ENCODE measurements at regions not wholly inside any gene's neighbourhood (a gene's known extent, or its start where the extent isn't known, plus 50 kb on each side); places are given as distances from the start of the nearest gene placed in this dataset.
"Not testable (repeated sequence)": the region's sequence is repeated elsewhere in the genome, so short reads cannot be mapped to it uniquely, and the experiment has no call there.

GRCh38 chr15:77838595-77838994 lies 205.9 kb upstream of the LINGO1 start:
- DNase-seq: peak; percentile 14

GRCh38 chr15:77838061-77838460 lies 205.3 kb upstream of the LINGO1 start:
- DNase-seq: peak; percentile 23

- DNase-seq: peak; percentile 13
These were observed 204.9 kb upstream of the LINGO1 start for GRCh38 chr15:77837649-77838025.

GRCh38 chr15:77836906-77837648 lies 204.4 kb upstream of the LINGO1 start:
- DNase-seq: peak; percentile 23

- peak; percentile 21 for DNase-seq
These were observed 203.5 kb upstream of the LINGO1 start for GRCh38 chr15:77836121-77836692.

GRCh38 chr15:77834276-77834990 lies 201.7 kb upstream of the LINGO1 start:
- DNase-seq: peak; percentile 11

- peak; percentile 13 for DNase-seq
These were observed 200.2 kb upstream of the LINGO1 start for GRCh38 chr15:77832874-77833273.

- DNase-seq: peak; percentile 11
These were observed 199.3 kb upstream of the LINGO1 start for GRCh38 chr15:77831986-77832385.

GRCh38 chr15:77830051-77830468 lies 197.3 kb upstream of the LINGO1 start:
- peak; percentile 12 for DNase-seq

GRCh38 chr15:77829331-77829730 lies 196.6 kb upstream of the LINGO1 start:
- DNase-seq: not testable (repeated sequence)

- no peak for DNase-seq
These were observed 195.1 kb upstream of the LINGO1 start for GRCh38 chr15:77827860-77828259.

GRCh38 chr15:77826006-77826695 lies 193.4 kb upstream of the LINGO1 start:
- no peak for DNase-seq

- DNase-seq: no peak
These were observed 192.8 kb upstream of the LINGO1 start for GRCh38 chr15:77825546-77825945.

GRCh38 chr15:77825252-77825542 lies 192.5 kb upstream of the LINGO1 start:
- DNase-seq: no peak

GRCh38 chr15:77824361-77825251 lies 191.9 kb upstream of the LINGO1 start:
- no peak for DNase-seq

GRCh38 chr15:77823736-77824135 lies 191.0 kb upstream of the LINGO1 start:
- no peak for DNase-seq

GRCh38 chr15:77822631-77823230 lies 190.0 kb upstream of the LINGO1 start:
- no peak for DNase-seq

- DNase-seq: no peak
These were observed 189.2 kb upstream of the LINGO1 start for GRCh38 chr15:77821959-77822256.

- DNase-seq: no peak
These were observed 188.7 kb upstream of the LINGO1 start for GRCh38 chr15:77821188-77821958.

- no peak for DNase-seq
These were observed 187.4 kb upstream of the LINGO1 start for GRCh38 chr15:77819851-77820728.

All from activated CD4-positive, CD25-positive, alpha-beta regulatory T cell treated with anti-CD3 and anti-CD28 coated beads, Interleukin-2, amount 50 U/mL, for 72 hours (primary cell).